ENCODE measurements at regions not wholly inside any gene's neighbourhood (a gene's known extent, or its start where the extent isn't known, plus 50 kb on each side); places are given as distances from the start of the nearest gene placed in this dataset.
A peak's percentile ranks its signal among the peaks of the same experiment; 100 is the strongest.

DNA sequence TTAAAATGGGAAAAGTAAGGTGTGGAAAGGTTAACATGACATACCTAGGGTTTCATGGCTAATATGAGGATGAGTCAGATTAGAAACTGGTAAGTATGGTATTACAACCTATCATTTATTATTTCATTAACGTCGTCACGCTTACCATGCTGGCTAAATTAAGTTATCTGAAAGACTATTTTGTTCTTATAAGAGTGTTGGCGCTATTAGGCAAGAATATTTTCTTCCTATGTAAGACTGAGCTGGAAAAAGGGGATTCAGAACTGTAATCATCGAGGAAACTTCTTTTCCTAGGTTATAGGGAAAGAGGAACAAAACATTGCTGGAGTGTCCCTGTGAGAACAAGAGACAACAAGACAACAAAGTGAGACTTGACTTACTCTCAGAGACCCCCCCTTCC lies 440.8 kb downstream of the KCNJ2 start:
- no peaks in the 10 kb centered on the region for H3K9me3 ChIP-seq
- no peaks in the 10 kb centered on the region for H3K27me3 ChIP-seq
- TF ChIP-seq, protein P1, sequence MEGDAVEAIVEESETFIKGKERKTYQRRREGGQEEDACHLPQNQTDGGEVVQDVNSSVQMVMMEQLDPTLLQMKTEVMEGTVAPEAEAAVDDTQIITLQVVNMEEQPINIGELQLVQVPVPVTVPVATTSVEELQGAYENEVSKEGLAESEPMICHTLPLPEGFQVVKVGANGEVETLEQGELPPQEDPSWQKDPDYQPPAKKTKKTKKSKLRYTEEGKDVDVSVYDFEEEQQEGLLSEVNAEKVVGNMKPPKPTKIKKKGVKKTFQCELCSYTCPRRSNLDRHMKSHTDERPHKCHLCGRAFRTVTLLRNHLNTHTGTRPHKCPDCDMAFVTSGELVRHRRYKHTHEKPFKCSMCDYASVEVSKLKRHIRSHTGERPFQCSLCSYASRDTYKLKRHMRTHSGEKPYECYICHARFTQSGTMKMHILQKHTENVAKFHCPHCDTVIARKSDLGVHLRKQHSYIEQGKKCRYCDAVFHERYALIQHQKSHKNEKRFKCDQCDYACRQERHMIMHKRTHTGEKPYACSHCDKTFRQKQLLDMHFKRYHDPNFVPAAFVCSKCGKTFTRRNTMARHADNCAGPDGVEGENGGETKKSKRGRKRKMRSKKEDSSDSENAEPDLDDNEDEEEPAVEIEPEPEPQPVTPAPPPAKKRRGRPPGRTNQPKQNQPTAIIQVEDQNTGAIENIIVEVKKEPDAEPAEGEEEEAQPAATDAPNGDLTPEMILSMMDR (IDR thresholded peaks at IDR 0.05), result no peak
- no peak for TF ChIP-seq EP300 (IDR thresholded peaks at IDR 0.05)
- no peak for TF ChIP-seq POLR2AphosphoS5 (IDR thresholded peaks at IDR 0.05)
- no peak for TF ChIP-seq POLR2A (IDR thresholded peaks at IDR 0.05)
- H3K4me1 ChIP-seq, result no peaks in the 10 kb centered on the region
- no peak for DNase-seq
- no peak overlapping the region for H3K4me3 ChIP-seq
- H3K27ac ChIP-seq, result no peak overlapping the region
- no peaks in the 10 kb centered on the region for H3K36me3 ChIP-seq
- 88 to 95% (median 93%) methylated on average over 5 of the region's 5 CpGs for WGBS, 5 donors
- intact Hi-C loops (cut with DNase I; ENCODE audit: low total_unique reads), result no loop called here

- TF ChIP-seq EP300 (IDR thresholded peaks at IDR 0.05), result no peak
- no peak for TF ChIP-seq POLR2A (IDR thresholded peaks at IDR 0.05)
- no peak for TF ChIP-seq POLR2AphosphoS5 (IDR thresholded peaks at IDR 0.05)
- TF ChIP-seq, protein P1 (IDR thresholded peaks at IDR 0.05), result no peak
- no peaks in the 10 kb centered on the region for H3K4me1 ChIP-seq
- intact Hi-C loops (cut with DNase I; ENCODE audit: low total_unique reads), result no loop called here
- H3K27ac ChIP-seq, result no peak overlapping the region
- H3K4me3 ChIP-seq, result no peak overlapping the region
- H3K27me3 ChIP-seq, result no peaks in the 10 kb centered on the region
- H3K36me3 ChIP-seq, result no peaks in the 10 kb centered on the region
- no peak for DNase-seq
- H3K9me3 ChIP-seq, result no peaks in the 10 kb centered on the region
- WGBS, 5 donors, result 44 to 79% (median 78%) methylated on average over 1 of the region's 1 CpG
Observed at GRCh38 chr17:70613681-70614080, 444.3 kb downstream of the KCNJ2 start.

DNA sequence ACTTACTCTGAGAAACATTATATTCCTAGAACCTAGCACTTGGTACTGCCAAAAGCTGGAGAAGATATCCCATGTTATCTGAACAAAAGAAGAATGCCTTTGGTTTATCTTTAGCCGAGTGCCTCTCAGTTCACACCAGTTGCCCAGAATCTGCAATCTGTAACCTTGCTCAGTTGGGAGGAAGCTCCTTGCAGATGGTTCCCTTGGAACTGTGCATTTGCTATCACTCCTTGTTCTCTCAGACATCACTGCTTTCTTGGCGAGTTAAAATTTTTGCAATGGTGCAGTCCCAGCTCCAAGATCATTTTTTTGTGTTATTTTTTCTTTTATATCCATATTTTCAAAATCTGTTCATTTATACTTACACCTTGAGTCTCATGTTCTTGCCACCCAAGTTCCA lies 446.5 kb downstream of the KCNJ2 start:
- Histone ChIP-seq H3K36me3 (no peaks in the 10 kb centered on the region), H3K9me3 (no peaks in the 10 kb centered on the region), H3K27me3 (no peaks in the 10 kb centered on the region), H3K27ac (no peak overlapping the region), H3K4me3 (no peak overlapping the region), H3K4me1 (no peaks in the 10 kb centered on the region)
- intact Hi-C loops (cut with DNase I; ENCODE audit: low total_unique reads), result no loop called here
- TF ChIP-seq POLR2A (IDR thresholded peaks at IDR 0.05) (no peak), POLR2AphosphoS5 (IDR thresholded peaks at IDR 0.05) (no peak), EP300 (IDR thresholded peaks at IDR 0.05) (no peak)
- TF ChIP-seq, protein P1 (IDR thresholded peaks at IDR 0.05), result no peak
- DNase-seq, result no peak
- 71 to 82% (median 76%) methylated on average over 2 of the region's 2 CpGs for WGBS, 5 donors

GRCh38 chr17:70618641-70619040 lies 449.3 kb downstream of the KCNJ2 start:
- H3K4me3 ChIP-seq, result no peak overlapping the region
- H3K36me3 ChIP-seq, result no peaks in the 10 kb centered on the region
- 72 to 85% (median 82%) methylated on average over 4 of the region's 4 CpGs for WGBS, 5 donors
- no peaks in the 10 kb centered on the region for H3K27me3 ChIP-seq
- H3K9me3 ChIP-seq, result no peaks in the 10 kb centered on the region
- intact Hi-C loops (cut with DNase I; ENCODE audit: low total_unique reads), result no loop called here
- peak in 1 of 2 donors; percentile 5 for DNase-seq
- no peaks in the 10 kb centered on the region for H3K4me1 ChIP-seq
- TF ChIP-seq POLR2A (IDR thresholded peaks at IDR 0.05) (no peak), EP300 (IDR thresholded peaks at IDR 0.05) (no peak), POLR2AphosphoS5 (IDR thresholded peaks at IDR 0.05) (no peak)
- TF ChIP-seq, protein P1 (IDR thresholded peaks at IDR 0.05), result no peak
- H3K27ac ChIP-seq, result no peak overlapping the region

All from stomach (tissue), 8 donors.